ENCODE measurements at regions not wholly inside any gene's neighbourhood (a gene's known extent, or its start where the extent isn't known, plus 50 kb on each side); places are given as distances from the start of the nearest gene placed in this dataset.

- TF ChIP-seq, protein P1, sequence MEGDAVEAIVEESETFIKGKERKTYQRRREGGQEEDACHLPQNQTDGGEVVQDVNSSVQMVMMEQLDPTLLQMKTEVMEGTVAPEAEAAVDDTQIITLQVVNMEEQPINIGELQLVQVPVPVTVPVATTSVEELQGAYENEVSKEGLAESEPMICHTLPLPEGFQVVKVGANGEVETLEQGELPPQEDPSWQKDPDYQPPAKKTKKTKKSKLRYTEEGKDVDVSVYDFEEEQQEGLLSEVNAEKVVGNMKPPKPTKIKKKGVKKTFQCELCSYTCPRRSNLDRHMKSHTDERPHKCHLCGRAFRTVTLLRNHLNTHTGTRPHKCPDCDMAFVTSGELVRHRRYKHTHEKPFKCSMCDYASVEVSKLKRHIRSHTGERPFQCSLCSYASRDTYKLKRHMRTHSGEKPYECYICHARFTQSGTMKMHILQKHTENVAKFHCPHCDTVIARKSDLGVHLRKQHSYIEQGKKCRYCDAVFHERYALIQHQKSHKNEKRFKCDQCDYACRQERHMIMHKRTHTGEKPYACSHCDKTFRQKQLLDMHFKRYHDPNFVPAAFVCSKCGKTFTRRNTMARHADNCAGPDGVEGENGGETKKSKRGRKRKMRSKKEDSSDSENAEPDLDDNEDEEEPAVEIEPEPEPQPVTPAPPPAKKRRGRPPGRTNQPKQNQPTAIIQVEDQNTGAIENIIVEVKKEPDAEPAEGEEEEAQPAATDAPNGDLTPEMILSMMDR (IDR thresholded peaks at IDR 0.05) = no peak
- no peak for TF ChIP-seq POLR2A (IDR thresholded peaks at IDR 0.05)
Measured at GRCh38 chr18:57276829-57277228, 75.5 kb upstream of the ST8SIA3 start.
